22Rv1 (cell line): ENCODE measurements at regions not wholly inside any gene's neighbourhood (a gene's known extent, or its start where the extent isn't known, plus 50 kb on each side); places are given as distances from the start of the nearest gene placed in this dataset.

Source experiments
- H3K27ac ChIP-seq: fragments of 450-650 bp; 2 replicates; pipeline ENCODE4 v1.5.1; 2017
- CTCF ChIP-seq: fragments of 450-650 bp; IDR thresholded peaks from 2 replicates; pipeline ENCODE4 v1.5.1; 2017; ENCODE audit warnings: mild to moderate bottlenecking
- ZFX ChIP-seq: fragments of 450-650 bp; IDR thresholded peaks from 2 replicates; pipeline ENCODE4 v1.6.1; 2017; ENCODE audit warnings: antibody characterized with exemption, borderline replicate concordance

GRCh38 chr1:78387871-78388270 is 102.9 kb upstream of the PTGFR start:
- no peak overlapping the region for H3K27ac ChIP-seq
- TF ChIP-seq ZFX (no peak), CTCF (no peak)

- TF ChIP-seq CTCF (no peak), ZFX (no peak)
- H3K27ac ChIP-seq: no peak overlapping the region
Measured at GRCh38 chr1:78388275-78388674, 102.5 kb upstream of the PTGFR start.

- H3K27ac ChIP-seq: no peak overlapping the region
- TF ChIP-seq ZFX: no peak
- TF ChIP-seq CTCF: no peak
Measured at GRCh38 chr1:78401148-78401547, 89.6 kb upstream of the PTGFR start.

- H3K27ac ChIP-seq: no peak overlapping the region
Measured at GRCh38 chr1:78408192-78408591, 82.6 kb upstream of the PTGFR start.

GRCh38 chr1:78408810-78409209 is 82.0 kb upstream of the PTGFR start:
- H3K27ac ChIP-seq: no peak overlapping the region
- TF ChIP-seq CTCF (no peak), ZFX (no peak)

More at GRCh38 chr1:78408192-78408591, 82.6 kb upstream of the PTGFR start:
- TF ChIP-seq CTCF (no peak), ZFX (no peak)

- no peak overlapping the region for H3K27ac ChIP-seq
Measured at GRCh38 chr1:78410643-78411042, 80.1 kb upstream of the PTGFR start.

GRCh38 chr1:78411707-78412106 is 79.1 kb upstream of the PTGFR start:
- TF ChIP-seq CTCF: no peak
- TF ChIP-seq ZFX: no peak
- no peak overlapping the region for H3K27ac ChIP-seq

More at GRCh38 chr1:78410643-78411042, 80.1 kb upstream of the PTGFR start:
- no peak for TF ChIP-seq CTCF
- no peak for TF ChIP-seq ZFX
